ENCODE measurements at regions not wholly inside any gene's neighbourhood (a gene's known extent, or its start where the extent isn't known, plus 50 kb on each side); places are given as distances from the start of the nearest gene placed in this dataset.

- no peak for DNase-seq (ENCODE audit: low read depth, low spot score)
- Histone ChIP-seq H3K27me3 (ENCODE audit: control insufficient read depth, insufficient read depth, low read length) (no peaks in the 10 kb centered on the region), H3K4me3 (ENCODE audit: low read depth, low read length) (no peak overlapping the region), H3K27ac (ENCODE audit: low read depth, low read length) (no peak overlapping the region), H3K9me3 (ENCODE audit: control insufficient read depth, insufficient read depth, low read length) (no peaks in the 10 kb centered on the region)
- CTCF ChIA-PET: interaction anchor here (1.0 to 2.1 kb wide), 3 partner anchors 392 to 402 kb away, joined by 3 to 10 read pairs (median 7); no protein-coding TSS in a partner anchor
- POLR2A ChIA-PET: no interaction called here
- TF ChIP-seq CTCF (IDR thresholded peaks at IDR 0.05; ENCODE audit: low read depth, low read length): peak; percentile 44
Observed at GRCh38 chrX:110852180-110852579, 56.6 kb upstream of the CHRDL1 start.

GRCh38 chrX:110851780-110852179 lies 56.2 kb upstream of the CHRDL1 start:
- no peak for DNase-seq (ENCODE audit: low read depth, low spot score)
- no peak overlapping the region for H3K27ac ChIP-seq (ENCODE audit: low read depth, low read length)
- CTCF ChIA-PET: interaction anchor here (1.0 to 2.1 kb wide), 2 partner anchors 396 to 402 kb away, joined by 3 to 7 read pairs; no protein-coding TSS in a partner anchor
- no peak overlapping the region for H3K4me3 ChIP-seq (ENCODE audit: low read depth, low read length)
- POLR2A ChIA-PET: no interaction called here
- H3K9me3 ChIP-seq (ENCODE audit: control insufficient read depth, insufficient read depth, low read length): no peaks in the 10 kb centered on the region
- H3K27me3 ChIP-seq (ENCODE audit: control insufficient read depth, insufficient read depth, low read length): no peaks in the 10 kb centered on the region
- no peak for TF ChIP-seq CTCF (IDR thresholded peaks at IDR 0.05; ENCODE audit: low read depth, low read length)

GRCh38 chrX:110847334-110847733 lies 51.7 kb upstream of the CHRDL1 start:
- H3K27ac ChIP-seq (ENCODE audit: low read depth, low read length): no peak overlapping the region
- TF ChIP-seq CTCF (IDR thresholded peaks at IDR 0.05; ENCODE audit: low read depth, low read length): peak; percentile 47
- H3K4me3 ChIP-seq (ENCODE audit: low read depth, low read length): no peak overlapping the region
- no peaks in the 10 kb centered on the region for H3K27me3 ChIP-seq (ENCODE audit: control insufficient read depth, insufficient read depth, low read length)
- no peaks in the 10 kb centered on the region for H3K9me3 ChIP-seq (ENCODE audit: control insufficient read depth, insufficient read depth, low read length)
- ChIA-PET CTCF (interaction anchor here (0.6 to 1.7 kb wide), 26 partner anchors 9 to 701 kb away, joined by 3 to 40 read pairs (median 4); no protein-coding TSS in a partner anchor), POLR2A (no interaction called here)
- peak; percentile 10 for DNase-seq (ENCODE audit: low read depth, low spot score)

- no peaks in the 10 kb centered on the region for H3K9me3 ChIP-seq (ENCODE audit: control insufficient read depth, insufficient read depth, low read length)
- POLR2A ChIA-PET: no interaction called here
- no peak overlapping the region for H3K4me3 ChIP-seq (ENCODE audit: low read depth, low read length)
- CTCF ChIA-PET: interaction anchor here (0.6 kb wide), 1 partner anchor 9 kb away, joined by 3 read pairs; no protein-coding TSS in a partner anchor
- DNase-seq (ENCODE audit: low read depth, low spot score): no peak
- no peak overlapping the region for H3K27ac ChIP-seq (ENCODE audit: low read depth, low read length)
- TF ChIP-seq CTCF (IDR thresholded peaks at IDR 0.05; ENCODE audit: low read depth, low read length): no peak
- H3K27me3 ChIP-seq (ENCODE audit: control insufficient read depth, insufficient read depth, low read length): no peaks in the 10 kb centered on the region
Observed at GRCh38 chrX:110846071-110846470, 50.5 kb upstream of the CHRDL1 start.
